Fibroblast of gingiva (primary cell): ENCODE measurements at regions not wholly inside any gene's neighbourhood (a gene's known extent, or its start where the extent isn't known, plus 50 kb on each side); places are given as distances from the start of the nearest gene placed in this dataset.
"Not testable (repeated sequence)": the region's sequence is repeated elsewhere in the genome, so short reads cannot be mapped to it uniquely, and the experiment has no call there.

Experiments used
- DNase-seq: peaks from one replicate; pipeline ENCODE4 v3.0.0-alpha.2; 2011; ENCODE audit warnings: low read depth

DNA sequence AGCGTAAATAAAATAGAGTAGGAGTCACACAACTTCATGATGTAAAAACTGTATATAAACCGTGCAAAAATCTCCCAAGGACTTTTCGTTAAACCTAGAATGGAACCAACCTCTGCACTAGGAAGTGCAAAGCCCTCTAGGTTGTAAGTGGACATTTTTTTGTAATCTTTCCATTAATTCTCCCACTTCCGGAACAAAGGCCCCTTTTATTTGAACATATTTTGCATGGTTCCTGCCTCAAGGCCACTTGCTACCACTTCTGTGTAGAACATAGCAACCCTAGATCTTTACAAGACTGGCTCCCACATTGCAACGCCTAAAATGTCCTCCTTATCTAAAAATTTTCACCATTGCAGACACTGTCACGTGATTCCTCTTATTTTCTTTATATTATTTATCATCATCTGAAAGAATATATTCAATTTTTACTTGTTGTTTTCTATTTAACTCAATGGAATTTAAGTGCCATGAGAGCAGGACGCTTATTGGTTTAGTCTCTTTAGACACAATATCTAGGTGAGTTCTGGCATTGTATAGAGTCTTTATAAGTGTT is 249.6 kb upstream of the TMEFF2 start:
- no peak for DNase-seq

DNA sequence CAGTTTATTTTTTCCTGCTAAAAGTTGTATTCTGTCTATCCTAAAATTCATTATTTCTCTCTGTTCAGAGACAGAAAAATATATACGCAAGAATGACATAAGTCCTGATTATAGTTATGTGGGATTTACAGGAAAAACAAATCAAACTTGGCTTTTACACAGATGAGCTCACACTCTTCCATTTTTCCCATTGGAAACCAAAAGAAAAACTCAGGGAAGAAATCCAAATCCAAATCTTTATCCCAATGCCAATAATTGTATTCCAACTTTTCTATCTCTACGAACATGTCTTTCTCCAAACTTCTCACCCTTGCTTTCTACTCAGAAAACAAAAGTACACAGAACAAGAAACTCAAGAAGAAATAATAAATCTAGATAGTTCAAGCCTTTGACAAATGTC is 249.1 kb upstream of the TMEFF2 start:
- DNase-seq = no peak

DNA sequence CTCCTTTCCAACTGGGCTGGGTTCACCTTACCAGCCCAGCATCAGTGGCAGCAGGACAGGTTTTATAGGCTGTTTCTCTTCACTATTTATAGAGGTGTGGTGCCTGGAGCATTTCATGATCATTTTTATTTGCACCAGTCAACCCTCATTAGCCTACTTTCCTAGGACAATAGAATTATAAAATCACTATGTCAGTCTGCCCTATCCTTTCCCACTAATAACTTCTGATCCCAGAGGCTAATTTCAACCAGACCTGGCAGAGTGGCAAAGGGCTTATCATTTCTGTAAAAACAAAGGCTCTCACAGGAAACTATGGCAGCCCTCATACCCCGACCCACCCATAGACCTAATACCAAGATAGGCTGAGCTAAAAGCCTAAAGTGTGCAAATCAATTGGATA is 243.5 kb upstream of the TMEFF2 start:
- no peak for DNase-seq

GRCh38 chr2:192437653-192438052 is 242.9 kb upstream of the TMEFF2 start:
- no peak for DNase-seq

- no peak for DNase-seq
Measured at GRCh38 chr2:192424243-192424642, 229.5 kb upstream of the TMEFF2 start.

DNA sequence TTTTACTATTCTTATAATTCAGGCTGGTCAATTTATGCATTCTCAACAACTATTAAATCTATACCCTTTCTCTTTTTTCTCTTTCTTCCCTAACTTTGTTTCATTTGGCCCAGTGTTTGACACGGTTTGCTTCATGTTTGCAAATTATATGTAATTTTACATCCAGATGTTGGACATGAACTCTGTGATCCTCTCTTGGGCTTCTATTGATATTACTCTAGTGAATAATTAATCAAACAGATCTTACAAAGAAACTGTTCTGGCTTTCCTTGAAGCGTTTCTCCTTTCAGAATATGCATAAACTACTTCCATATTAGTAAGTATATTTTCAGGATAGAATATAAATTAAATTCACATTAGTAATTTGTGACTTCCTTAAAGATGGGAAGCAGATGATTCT is 225.1 kb upstream of the TMEFF2 start:
- no peak for DNase-seq

DNA sequence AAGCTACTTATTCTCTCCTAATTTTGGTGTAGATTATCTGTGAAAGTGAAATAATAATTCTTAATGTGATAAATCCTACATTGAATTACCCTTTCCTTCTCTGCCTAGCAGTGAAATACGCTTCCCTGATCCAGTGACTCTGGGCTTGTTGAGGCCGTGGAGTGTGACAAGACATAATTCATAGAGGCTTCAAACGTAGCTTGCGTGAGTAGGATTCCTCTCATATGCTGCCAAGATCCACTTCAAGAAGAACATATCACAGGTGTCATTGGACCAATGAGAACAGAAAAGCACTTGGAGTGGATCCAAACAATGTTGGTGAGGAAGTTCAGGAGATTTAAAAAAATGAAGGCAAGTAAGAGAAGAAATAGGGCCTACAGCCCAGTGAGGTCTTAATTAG is 221.3 kb upstream of the TMEFF2 start:
- no peak for DNase-seq

- no peak for DNase-seq
Measured at GRCh38 chr2:192414794-192415193, 220.1 kb upstream of the TMEFF2 start.

DNA sequence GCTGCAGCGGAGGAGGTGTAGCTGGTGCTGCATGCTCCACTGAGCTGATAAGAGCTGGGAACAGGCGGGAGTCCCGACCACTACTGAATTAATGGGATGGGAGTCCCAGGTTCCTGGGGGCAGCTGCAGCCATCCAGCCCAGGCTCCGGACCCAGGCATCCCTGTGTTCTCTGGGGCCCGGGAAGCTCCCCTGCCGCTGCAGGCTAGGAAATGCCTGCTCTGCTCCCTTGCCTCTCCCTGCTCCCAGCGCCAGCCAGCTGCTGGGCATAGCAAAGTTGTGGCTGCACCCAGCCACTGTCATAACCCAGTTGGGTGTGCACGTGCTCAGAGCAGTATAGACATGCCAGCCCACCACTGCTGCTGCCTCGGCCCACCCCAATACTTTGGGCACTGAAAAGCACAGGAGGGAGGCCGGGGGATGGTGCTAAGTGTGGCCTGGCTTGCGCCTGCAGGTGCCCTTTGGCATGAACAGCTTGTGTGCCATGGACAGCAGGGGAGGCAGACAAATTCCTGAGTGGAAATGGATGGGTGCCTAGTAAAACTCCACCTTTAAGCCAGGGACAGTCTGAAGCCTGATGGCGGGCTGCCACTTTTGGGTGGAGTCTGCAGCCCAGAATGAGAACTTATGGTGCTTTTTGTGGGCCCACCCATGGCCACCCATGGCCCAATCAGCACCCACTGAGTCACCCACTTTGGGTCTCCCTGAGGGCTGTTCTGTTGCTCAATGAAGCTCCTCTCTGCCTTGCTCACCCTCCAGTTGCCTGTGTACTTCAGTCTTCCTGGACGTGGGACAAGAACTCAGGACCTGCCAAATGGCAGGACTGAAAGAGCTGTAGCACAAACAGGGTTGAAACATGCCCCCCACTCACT is 219.3 kb upstream of the TMEFF2 start:
- DNase-seq = no peak

- DNase-seq = not testable (repeated sequence)
Measured at GRCh38 chr2:192412866-192413265, 218.1 kb upstream of the TMEFF2 start.

DNA sequence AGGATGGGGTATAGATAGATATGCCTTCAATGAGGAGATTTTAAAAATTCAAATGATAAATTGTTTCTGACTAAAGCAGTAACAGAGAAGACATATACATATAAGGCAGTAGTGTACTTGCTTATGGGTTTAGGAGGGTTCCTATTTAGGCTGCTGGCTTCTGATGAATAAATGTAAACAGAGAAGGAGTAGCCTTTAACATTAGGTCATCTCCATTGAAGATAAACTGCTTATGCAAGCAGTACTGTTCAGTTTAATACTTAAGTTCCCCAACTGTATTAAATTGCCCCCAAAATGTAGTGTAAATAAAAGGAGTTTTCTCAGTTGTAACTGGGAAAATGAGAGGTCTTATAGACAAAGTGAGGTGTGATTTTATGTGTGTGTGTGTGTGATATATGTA is 217.7 kb upstream of the TMEFF2 start:
- no peak for DNase-seq

- no peak for DNase-seq
Measured at GRCh38 chr2:192411755-192412154, 217.0 kb upstream of the TMEFF2 start.

- DNase-seq = no peak
Measured at GRCh38 chr2:192410319-192410718, 215.6 kb upstream of the TMEFF2 start.

DNA sequence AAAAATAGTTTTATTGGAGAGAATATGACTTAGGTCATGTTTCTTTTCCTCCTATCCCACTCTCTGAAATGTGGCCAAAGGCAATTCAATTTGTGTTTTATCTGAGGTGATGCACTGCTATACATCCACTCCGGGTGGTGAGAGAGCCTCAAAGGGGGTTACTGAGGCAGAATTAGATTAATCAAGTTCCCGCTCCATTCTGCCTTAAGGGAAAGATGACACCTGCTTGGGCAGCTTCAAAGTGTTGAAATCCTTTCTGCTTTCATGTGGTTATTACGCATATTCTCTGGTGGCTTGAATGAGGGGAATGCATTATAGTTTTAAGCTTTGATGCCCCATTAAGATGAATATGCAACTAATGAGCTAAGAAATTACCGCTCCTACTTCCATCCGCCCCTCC is 213.0 kb upstream of the TMEFF2 start:
- DNase-seq = no peak

DNA sequence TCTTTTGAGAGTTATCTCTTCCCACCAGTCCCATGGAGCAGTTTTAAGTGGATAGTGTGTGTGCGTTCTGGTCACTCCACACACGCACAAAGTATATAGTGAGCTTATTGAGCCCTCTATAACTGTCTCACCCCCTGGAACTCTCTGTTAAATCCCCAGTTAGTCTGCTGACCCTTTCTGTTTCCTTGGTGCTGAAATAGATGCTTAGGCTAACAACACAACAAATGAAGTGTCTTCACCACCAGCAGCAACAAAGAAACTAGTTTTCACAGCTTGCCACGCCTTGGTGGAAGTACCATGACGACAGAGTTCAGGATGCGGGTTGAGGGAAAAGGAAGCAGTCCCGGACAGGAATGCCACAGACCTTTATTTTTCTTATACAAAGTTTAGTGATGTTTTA is 203.5 kb upstream of the TMEFF2 start:
- DNase-seq = no peak

DNA sequence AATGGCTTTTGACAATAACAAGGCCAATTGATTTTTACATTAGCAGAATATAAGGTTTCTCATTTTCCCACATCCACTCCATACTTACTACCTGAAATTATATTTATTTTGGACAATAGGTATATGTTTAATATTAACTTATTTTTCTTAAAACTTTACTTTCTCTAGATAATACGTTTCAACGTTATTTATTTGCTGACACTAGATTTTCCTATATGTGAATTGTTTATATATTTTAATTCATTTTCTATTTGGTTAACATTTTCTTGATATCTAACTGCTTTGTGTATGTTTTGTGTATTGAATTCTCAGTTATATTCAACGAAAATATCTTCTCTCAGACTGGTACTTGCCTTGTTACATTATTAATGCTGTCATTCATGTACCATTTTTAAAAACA is 199.9 kb upstream of the TMEFF2 start:
- no peak for DNase-seq

DNA sequence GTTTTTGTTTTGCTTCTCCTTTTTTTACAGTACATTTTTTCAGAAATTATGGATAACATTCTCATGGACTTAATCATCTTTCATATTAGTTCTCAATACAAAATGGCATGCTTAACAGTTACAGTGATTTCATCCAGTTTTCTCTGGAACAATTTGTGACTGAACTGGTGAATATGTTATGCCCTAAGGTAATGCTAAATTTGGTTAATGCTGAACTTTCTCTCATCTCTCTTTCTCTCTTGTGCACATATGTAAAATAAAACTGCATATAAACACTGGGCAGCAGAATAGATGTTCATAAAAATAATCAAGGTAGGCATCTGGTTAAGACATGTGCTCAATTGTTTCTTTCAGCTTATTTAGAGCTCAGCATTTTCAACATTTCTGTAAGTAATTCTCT is 196.3 kb upstream of the TMEFF2 start:
- DNase-seq = no peak

DNA sequence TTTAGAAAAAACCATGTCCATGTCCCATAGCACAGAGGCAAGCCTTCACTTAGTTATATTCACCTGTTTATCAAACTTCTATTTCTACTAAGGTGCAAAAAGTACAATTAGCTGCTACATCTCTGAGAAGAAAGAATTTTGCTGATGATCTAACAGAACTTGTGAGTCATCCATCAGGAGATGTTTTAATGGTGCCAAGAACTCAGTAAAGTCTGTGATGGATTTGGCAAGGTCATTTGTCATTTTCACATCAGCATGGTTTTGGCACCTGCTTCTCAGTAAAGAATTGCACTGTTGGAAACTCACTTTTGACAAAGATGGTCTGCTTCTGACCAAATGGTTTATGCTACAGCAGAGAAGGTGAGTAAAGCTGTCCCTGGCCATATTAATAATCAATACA is 195.7 kb upstream of the TMEFF2 start:
- no peak for DNase-seq

DNA sequence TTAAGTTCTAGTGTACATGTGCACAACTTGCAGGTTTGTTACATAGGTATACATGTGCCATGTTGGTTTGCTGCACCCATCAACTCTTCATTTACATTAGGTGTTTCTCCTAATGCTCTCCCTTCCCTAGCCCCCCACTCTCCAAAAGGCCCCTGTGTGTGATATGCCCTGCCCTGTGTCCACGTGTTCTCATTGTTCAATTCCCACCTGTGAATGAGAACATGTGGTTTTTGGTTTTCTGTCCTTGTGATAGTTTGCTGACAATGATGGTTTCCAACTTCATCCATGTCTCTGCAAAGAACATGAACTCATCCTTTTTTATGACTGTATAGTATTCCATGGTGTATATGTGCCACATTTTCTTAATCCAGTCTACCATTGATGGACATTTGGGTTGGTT is 189.5 kb upstream of the TMEFF2 start:
- DNase-seq = not testable (repeated sequence)

- no peak for DNase-seq
Measured at GRCh38 chr2:192381082-192381481, 186.3 kb upstream of the TMEFF2 start.

- DNase-seq = no peak
Measured at GRCh38 chr2:192379736-192380135, 185.0 kb upstream of the TMEFF2 start.

DNA sequence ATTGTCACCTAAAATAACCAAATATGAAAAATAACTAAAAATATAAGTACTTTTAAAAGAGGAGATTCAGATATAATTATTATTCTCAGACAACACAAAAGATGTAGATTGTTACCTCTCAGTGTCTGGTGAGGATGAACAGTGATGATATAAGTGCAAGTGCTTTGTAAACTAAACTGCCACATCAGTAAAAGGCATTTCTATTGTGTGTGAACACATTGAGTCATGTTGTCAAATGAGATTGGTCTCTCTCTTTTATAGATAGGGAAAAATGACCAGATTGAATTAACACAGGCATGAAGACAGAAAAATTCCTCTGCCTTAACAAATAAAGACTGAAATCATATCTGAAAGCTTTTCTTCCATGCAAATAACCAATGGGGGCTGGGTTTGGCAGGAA is 182.4 kb upstream of the TMEFF2 start:
- DNase-seq = no peak

DNA sequence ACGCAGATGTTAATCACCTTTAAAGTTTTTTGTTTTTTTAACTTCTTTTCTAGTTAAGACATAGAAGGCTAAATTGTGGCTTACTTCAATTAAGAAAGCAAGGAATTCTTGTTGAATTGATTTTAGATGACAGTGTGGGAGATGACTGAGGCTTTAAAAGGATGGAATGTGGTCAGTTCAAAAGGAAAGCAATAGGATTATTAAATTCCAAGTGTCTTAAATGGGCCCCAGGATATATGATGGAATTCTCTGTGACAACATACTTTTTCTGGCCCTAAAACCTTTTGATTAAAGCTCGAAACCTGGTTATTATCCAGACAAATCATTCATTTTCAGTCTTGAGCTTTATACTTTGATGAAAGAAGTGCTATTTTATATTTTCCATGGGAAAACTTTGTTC is 179.0 kb upstream of the TMEFF2 start:
- no peak for DNase-seq

DNA sequence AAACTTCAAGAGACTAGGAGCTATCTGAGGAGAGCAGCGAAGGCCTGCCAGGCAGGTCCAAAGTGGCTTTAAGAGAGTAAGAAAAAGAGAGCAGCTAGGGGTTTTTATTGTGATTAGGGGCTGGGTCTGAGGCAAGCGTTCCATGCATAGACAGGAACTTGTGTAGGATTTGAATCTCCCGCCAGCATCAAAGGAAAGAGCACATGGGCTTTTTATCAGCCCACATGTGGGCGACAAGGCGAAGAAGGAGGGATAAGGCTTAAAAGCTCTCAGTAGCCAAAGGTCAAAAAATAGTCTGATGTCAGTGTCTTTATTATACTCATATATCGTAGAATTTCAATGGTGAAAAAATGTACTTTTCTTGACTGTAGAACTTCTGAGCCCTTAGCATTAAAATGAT is 178.5 kb upstream of the TMEFF2 start:
- no peak for DNase-seq
